Fibroblast of skin of right biceps (primary cell): ENCODE measurements at regions not wholly inside any gene's neighbourhood (a gene's known extent, or its start where the extent isn't known, plus 50 kb on each side); places are given as distances from the start of the nearest gene placed in this dataset.

Experiments used
- DNase-seq: peaks from one replicate; pipeline ENCODE4 v3.0.0-alpha.2; 2013

DNA sequence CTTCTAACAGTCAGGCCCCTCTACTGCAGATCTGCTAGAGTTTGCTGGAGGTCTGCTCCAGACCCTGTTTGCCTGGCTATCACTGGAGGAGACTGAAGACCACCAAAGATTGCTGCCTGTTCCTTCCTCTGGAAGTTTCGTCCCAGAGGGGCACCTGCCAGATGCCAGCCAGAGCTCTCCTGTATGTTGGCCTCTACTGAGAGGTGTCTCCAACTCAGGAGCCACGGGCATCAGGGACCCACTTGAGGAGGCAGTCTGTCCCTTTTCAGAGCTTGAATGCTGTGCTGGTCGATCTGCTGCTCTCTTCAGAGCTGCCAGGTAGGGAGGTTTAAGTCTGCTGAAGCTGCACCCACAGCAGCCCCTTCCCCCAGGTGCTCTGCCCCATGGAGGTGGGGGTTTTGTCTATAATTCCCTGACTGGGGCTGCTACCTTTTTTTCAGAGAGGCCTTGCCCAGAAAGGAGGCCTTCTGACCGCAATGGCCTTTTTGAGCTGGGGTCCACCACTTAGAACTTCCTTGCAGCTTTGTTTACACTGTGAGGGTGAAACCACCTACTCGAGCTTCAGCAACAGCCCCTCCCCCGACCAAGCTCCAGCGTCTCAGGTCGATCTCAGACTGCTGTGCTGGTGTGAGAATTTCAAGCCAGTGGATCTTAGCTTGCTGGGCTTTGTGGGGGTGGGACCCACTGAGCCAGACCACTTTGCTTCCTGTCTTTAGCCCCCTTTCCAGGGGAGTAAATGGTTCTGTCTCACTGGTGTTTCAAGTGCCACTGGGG is 566.0 kb downstream of the NR4A2 start:
- no peak for DNase-seq

DNA sequence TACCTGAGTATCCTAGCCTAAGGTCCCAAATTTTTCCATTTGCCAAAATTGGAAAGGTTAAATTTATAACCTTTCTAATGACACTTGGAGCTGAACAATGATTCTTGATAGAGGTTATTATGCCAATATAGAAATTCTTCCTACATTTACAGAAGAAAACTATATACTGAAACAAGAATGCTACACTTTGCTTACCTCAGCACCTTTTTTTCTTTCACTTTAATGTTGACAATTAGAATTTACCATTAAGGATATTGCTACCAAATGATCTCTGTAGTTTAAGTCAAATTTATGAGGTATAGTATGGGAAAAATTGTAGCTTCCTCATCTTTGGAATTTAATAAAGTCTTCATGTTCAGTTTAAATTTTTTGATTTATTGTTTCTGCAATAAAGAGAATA is 577.0 kb downstream of the NR4A2 start:
- DNase-seq, result no peak

DNA sequence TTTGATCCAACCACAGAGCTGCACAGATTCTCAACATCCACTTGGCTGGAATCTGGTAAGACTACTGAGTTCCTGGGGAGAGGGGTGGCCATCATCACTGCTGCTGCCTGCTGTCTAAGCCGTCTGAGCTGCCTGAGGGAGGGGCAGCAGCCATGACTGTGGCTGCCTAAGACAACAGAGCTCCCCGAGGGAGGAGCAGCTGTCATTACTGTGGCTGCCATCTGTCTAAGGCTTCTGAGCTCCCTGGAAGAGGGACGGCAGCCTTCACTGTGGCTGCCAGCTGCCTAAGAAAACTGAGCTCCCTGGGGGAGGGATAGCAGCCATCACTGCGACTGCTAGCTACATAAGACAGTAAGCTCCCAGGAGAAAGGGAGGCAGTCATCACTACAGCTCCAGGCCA is 584.4 kb downstream of the NR4A2 start:
- no peak for DNase-seq

DNA sequence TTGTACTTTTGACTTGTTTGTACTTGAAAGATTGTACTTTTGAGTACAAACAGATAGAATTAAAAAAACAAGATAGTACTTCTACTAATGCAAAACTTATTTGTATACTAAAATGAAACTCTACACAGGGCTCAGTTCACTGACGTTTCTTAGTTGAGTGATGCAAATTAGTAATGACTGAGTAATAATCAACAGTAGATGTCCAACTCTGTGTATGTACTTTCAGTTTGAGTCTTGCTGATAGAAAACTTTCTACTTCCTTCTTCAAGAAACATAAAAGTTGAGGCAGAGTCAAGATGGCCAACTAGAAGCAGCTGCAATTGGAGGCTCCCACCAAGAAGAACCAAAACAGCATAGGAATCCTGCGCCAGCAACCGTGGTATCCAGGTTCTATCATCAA is 585.0 kb downstream of the NR4A2 start:
- no peak for DNase-seq

DNA sequence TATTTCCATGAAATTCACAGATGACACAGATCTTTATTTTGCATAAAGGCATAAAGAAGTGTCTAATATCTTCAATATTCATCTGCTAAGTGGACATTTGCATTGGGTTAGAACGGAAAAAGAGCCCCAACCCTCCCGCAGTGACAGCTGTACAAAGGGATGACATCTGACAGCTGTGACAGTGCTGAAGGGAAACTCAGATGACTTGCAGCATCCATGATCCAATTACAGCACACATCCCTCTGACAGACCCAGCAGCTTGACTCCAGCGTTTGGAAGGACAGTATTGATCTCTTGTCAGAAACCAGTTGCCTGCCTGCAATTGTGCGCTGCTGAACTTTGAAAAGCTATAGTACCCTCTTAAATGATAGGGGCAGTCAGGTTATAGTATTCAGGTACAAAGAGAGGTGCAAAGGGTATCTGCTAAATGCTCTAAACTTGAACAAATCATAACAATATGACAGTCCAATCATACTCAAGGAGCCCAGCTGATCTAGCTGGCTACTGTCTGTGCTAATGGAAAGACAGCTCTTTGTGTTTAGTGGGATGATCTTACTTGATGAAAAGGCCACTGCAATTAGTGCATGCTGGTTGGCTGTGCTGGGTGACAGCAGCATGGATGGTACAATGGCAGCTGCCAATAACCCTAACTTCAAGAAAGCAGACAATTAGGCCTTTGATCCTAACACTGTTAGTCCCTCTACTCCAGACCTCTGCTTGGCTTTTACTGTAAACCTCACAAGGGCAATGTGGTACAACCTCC is 599.2 kb downstream of the NR4A2 start:
- DNase-seq, result no peak

DNA sequence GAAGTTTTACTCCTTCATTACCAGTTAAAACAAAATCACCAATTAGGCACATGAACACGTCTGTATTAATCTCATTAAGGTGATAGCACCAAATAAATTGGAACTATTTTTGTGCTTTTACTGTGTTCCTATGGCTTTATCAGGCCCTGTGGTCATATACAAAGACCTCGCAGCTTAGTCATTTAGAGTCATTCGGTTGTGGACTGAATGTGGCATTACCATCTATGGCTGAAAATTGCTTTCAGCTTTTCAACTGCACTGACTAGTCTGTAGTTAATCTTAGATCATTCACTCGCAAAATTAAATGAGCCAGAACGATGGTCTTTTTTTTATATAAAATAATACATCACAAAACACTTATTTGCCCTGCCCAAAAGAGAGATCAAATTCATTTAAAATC is 601.7 kb downstream of the NR4A2 start:
- no peak for DNase-seq

DNA sequence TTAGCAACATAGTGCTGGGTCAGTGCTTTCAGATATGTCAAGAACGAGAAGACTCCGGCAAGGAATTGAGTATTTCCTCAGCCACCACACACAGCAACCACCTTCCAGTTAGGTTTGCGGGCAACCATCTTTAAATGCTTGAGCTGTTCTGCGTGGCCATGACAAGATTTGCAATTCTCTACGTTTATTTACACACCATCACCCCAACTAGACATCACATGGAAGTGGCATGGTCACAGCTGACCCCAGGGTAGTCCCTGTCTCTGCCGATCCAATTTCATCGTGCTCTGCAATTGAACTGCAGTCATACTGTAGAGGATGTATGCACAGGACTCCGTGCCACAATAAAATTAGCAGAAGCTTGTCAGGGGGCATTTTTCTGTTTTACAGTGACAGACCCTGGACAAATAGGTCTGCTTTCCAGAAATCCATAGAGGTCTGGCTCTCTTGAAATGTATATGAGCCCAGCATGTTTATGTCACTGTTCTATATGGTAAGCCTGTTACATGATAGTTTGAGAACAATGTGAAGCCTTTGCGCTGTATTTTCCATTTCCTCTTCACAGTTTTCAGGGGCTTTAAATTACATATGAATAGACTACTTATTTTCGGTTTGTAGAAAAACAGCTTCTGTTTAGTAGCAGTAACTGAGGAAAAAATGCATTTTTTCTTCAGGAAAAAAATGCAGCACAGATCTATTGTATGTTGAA is 605.2 kb downstream of the NR4A2 start:
- no peak for DNase-seq

DNA sequence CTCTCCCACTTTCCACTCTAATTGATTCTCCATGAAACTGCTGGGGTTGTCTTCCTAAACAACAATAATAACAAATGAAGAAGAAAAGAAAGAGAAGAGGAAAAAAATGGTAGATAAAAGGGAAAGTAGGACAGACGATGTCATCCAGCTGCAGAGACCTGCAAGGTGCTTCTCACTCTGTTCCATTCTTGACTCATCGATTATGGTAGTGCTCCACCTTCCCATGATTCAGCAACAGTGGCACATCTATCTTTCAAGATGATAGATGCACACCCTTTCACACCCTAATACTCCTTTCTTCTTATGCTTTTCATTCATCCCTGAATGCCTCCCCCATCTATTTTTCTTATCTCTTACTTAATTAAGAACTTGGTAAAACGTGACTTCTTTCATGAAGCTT is 610.2 kb downstream of the NR4A2 start:
- no peak for DNase-seq

DNA sequence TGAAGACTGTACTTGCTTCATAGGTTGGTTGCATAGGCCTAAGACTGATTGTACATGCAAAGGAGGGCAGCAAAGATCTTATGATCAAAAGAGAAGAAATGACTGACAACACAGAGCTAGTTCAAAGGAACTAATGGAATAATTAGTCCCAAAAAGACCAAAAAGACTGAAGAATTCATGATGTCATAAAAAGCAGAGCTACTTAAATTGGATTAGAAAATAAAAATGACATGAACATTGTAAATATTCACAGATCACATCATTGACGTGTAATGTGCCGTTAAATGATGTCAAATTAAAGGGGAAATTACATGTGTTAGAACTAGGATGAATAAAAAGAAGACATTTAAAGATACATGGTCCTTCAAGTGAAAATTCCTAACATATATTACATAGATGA is 616.8 kb downstream of the NR4A2 start:
- no peak for DNase-seq

DNA sequence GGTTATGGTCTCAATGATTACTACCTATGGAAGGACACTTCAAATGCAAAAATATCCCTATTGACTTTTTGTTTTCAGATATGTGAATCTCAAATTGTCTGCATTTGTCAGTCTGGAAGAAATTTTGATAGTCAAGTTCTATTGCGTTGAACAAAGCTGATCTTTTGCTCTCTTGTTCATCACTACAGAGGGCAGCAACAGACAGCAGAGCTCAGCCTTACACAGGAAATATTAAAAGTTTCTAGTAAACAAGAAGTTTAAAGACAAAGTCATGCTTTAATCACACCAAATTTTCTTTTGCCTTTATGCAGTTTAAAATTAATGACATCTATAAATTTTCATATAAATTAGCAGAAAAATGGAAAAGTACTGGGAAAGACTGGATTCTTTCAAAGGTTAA is 617.5 kb downstream of the NR4A2 start:
- no peak for DNase-seq

DNA sequence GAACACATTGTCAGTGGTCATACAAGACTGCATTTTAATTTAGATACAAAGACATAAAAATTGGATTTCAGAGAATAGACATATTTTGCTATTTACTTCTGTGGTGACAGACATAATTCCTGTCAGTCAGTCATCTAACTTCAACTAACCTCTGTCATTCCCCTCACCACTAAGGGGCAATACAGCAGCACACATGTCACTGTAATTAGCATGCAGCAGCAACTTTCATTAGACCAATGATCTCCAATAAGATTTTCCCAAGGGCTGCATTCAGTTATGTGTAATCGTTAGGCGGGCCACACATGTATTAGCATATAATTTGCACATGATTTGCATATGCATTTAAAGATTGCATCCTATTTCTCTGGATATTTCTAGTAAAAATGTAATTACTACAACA is 624.5 kb downstream of the NR4A2 start:
- no peak for DNase-seq

DNA sequence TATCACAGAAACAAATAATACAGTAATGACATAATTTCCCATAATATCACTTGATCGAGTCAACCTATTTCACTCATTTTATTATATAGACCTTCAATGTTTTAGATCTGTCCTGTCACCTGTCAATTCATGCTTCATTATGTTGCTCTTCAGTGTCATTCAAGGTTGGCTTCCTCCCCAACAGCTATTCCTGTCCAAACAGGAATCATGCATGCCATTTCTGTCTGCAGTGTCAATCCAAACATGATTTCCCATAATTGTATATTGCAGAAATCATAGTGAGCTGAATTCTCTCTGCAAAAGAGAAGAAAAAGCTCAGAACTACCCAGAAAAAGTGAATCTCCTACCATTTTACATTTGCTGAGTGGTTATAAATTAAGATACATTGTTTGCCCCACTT is 628.6 kb downstream of the NR4A2 start:
- DNase-seq, result no peak

DNA sequence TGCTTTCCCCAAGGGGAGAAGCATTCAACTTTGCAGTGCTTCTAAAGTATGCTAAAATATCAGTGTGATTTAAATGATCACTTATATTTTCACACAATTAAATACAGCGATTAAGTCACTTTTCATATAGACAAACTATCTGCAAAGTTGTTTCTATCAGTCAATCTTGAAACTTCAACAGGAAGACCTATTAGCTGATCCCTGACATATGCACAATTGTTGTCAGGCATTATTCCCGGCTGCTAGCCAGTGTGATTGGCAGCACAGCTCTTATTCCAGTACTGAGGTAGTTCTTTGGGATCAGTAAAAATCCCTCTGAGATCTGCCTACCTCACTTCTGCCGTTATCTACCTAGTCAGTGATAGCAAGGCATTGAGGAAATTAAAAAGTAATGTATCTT is 629.5 kb downstream of the NR4A2 start:
- no peak for DNase-seq

DNA sequence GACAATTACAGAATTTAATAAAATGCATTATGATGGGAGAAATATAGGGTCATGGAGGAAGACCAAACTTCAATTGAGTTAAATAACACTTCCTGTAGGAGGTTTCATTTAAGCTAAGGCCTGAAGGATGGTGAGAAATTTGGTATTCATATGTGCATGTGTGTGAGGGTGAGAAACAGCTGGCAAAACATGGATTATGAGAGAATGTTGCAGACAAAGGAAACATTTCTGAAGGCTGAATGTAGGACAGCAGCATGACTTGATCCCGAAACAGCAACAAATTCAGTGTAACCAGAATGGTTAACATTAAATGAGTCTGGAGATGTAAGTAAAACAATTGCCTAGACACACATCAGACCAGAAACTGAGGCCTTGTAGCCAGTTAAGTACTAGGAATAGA is 630.8 kb downstream of the NR4A2 start:
- DNase-seq, result no peak

DNA sequence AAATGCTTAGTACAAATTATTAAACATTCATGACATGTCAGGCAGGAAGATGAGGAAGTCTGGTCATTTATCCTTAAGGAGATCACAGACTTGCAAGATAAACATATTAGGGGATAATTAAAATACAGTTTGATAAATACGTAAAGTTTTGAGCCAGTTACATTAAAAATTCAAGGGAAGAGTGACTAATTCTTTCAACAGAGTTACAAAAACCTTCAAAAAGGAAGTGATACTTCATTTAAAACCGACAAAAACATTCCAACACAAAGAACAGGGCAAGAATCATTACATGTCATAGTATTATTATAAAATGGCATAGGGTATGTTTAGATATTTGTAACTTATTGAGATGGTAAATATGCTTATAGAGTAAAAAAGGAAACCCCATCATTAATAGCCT is 636.0 kb downstream of the NR4A2 start:
- DNase-seq, result no peak

DNA sequence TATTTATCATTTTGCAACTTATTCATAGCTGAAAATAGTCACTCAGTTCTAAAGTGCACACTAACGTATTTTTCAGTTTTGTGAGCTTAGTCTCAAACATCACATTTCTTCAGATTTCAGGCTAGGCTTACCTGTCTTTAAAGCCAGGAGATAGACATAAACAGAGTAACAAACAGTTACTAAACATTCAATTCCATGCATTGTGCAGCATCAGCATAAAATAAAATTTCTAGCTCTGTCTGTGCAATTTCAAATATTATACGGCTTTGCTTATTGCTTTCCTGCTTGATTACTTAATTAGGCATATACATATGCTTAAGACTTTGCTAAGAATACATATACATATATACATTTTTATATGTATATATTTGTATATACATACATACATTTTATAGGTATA is 637.0 kb downstream of the NR4A2 start:
- DNase-seq, result no peak

DNA sequence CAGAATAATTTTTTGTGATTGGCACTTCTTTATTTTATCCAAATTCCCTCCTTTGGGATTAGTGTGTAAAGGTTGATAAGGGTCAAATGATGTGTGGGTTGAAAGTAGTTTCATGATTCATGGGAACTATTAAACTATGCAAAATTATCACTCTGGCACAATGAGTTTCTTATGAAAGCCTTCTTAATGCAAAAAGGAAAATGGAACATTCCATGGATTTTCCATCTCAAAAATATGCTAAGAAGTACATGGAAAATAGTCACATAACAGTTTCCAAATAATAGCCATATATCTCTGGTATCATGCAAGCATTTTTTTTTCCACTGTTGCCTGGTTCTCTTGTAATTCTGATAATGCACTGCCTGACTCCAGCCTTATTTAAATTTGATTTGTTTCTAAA is 639.7 kb downstream of the NR4A2 start:
- no peak for DNase-seq

DNA sequence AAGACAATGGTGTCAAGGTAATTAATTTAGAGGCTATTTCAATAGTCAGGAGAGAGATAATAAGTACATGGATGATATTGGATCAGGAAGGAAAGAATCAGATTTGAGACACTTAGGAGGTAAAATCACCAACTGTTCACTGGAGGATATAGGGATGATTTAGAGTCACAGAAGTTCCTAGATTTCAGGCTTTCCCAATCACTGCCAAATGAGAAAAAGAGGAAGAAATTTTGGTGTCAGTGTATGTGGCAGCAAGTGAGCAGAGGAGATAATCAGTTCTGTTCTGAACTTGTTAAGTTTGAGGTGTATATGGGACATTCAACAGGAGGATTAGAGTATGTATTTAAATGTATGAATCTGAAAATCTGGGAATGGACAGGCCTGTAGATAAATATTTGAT is 640.4 kb downstream of the NR4A2 start:
- DNase-seq, result no peak

DNA sequence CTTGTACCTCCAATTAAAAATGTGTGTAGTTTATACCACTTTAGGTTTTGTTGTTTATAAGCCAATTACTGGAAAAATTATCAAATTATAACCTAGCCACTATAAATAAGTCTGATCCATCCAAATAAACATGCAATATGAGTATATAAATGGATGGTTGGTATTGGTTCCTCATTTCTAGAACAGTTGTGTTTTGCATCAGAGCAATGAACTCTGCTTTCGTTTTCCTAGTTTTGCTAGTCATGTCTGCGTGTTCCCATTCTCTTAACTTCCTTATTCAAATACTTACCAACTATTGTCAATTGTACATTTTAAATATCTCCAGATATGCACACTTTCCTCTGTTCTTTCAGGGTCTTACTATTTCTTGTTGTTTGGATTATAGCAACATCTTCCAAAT is 641.7 kb downstream of the NR4A2 start:
- DNase-seq, result no peak

DNA sequence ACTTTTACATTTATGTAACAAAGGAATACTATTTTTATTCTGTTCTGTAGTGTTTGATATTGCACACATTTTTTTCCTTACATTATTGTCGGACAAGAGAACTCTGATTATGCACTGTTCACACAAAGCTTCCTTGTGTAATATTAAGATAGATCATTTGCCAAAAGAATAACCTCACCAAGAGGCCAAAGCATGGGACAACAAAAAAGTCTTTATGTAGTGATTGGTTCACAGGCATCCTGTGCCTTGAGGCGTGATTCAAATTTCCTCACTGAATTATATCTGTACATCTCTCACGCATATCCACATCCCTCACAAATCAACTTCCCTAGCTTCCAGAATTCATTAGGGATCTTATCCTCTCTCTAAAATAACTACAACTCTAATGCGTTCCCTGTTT is 642.7 kb downstream of the NR4A2 start:
- DNase-seq, result no peak

DNA sequence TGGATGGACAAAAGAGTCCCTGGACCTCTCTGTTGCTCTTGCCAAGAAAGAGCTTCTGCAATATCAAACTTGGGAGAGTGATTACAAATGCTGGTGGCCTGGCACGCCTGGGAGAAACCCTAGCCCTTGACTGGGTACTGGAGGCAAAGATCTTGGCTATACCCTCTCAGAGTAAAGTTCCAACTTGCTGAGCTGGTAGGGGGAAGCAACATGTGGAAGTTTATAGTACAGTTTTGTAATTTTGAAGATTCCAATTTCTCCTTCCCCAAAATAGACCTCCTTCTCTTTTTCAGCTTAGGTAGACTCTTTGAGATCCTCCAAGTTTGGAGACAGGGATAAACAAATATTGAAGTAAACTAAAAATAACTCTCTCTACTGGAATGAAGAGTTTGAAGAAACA is 645.3 kb downstream of the NR4A2 start:
- DNase-seq, result no peak

DNA sequence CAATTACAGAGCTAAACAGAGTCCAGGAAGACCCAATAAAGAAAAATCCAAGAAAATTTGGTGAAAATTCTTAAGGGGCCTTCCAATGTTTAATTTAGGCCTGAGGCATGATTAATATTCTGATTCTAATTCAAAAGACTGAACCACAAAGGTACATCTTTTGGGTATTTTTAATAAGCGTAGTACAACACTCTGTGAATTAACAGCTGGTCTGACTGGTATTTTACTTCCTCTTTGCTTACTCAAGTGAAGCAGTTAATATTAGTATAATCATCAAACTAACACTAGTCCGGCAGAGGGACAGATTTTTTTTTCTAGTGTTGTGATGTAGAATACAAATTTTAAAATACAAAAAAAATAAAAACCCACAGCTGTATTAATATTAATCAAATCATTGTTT is 652.9 kb downstream of the NR4A2 start:
- DNase-seq, result no peak

DNA sequence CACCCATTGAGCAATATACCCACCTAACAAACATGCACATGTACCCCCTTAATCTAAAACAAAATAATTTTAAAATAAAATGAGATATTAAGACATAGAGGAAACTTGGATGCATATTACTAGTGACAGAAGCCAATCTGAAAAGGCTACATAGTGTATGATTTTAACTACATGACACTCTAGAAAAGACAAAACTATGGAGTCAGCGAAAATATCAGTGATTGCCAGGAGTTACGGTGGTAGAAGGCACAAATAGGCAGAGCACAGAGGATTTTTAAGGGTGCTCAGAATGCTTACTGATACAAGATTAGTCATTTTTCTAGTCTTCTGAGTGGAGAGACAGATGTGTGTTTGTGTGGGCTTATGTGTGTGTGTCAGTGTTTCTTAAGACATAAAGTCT is 656.6 kb downstream of the NR4A2 start:
- DNase-seq, result no peak

DNA sequence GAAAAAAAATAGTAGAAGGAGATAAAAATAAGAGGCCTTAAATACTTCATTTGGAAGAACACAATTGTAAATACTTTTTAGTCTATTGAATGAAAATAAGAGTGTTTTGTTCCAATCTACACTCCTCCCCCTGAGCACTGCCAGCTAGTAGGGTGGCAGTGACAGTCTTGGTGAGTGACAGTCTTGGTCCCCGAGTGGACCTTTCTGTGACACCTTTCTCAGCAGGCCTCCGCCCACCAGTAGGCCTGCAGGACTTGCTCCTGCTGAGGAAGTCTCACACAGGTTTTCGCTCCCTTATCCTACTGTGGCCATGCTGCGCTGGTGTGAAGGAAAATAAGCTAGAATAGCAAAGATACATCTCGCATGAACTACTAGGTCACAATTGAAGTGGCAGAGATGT is 666.8 kb downstream of the NR4A2 start:
- no peak for DNase-seq
